NCI-H2171 (cell line): ENCODE measurements at regions not wholly inside any gene's neighbourhood (a gene's known extent, or its start where the extent isn't known, plus 50 kb on each side); places are given as distances from the start of the nearest gene placed in this dataset.
A peak's percentile ranks its signal among the peaks of the same experiment; 100 is the strongest.
"Not testable (repeated sequence)": the region's sequence is repeated elsewhere in the genome, so short reads cannot be mapped to it uniquely, and the experiment has no call there.

Experiments
- DNase-seq: peaks from one replicate; lab custom pipeline; 2025; lab: John Stamatoyannopoulos, UW

- no peak for DNase-seq
These were observed 1097.8 kb downstream of the NAALADL2 start for GRCh38 chr3:175956964-175957363.

DNA sequence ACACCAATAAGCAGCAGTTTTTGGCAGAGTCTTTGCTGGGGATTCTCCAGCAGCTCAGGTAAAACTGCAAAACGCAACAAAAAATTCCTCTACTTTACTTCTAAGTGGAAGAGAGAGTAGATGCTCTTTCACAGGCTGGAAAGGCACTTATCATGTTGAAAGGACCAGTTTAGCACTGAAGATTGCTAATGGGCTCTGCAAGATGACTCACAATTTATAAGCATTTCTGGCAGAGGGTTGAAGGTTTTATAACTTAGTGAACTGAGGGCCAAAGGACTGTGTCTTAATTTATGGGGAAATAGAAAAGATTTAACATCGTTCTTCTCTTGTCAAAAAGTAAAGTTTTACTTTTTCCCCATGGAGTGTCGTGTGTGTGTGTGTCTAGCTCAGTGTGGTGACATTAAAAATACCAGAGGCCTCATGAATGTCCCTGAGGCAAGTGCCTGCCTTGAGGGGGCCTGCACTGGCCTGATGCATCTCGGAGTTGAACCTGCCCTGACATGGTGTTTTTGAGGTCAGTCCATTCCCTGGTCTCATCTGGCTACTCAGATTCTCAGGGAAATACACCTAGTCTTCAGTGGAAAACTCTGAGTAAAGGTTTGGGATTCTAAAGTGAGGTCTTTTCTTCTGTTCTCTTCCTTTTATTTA is 1092.0 kb downstream of the NAALADL2 start:
- no peak for DNase-seq

- no peak for DNase-seq
These were observed 1088.9 kb downstream of the NAALADL2 start for GRCh38 chr3:175948041-175948440.

- DNase-seq: no peak
These were observed 1082.2 kb downstream of the NAALADL2 start for GRCh38 chr3:175941352-175941751.

- DNase-seq: peak; percentile 53
These were observed 1081.7 kb downstream of the NAALADL2 start for GRCh38 chr3:175940881-175941280.

- peak; percentile 34 for DNase-seq
These were observed 1081.1 kb downstream of the NAALADL2 start for GRCh38 chr3:175940243-175940642.

GRCh38 chr3:175937367-175937766 is 1078.2 kb downstream of the NAALADL2 start:
- DNase-seq: not testable (repeated sequence)

DNA sequence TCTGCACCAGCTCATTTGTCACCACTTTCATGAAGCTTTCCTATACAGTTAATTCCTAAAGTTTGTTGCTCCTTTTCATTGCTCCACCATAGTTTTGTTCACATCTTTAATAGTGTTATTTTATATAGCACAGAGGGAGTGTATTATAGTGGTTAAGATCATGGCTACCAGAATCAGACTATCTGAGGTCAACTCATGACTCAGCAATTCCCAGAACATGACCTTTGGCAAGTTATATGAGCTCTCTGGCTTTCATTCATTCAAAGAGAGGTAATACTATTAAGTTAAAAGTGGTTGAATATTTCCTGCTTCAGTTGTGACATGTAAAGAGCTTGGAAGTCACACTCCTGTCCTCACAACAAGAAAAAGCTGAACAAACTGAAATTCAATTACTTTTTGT is 1073.5 kb downstream of the NAALADL2 start:
- DNase-seq: no peak

- no peak for DNase-seq
These were observed 1060.0 kb downstream of the NAALADL2 start for GRCh38 chr3:175919133-175919532.

DNA sequence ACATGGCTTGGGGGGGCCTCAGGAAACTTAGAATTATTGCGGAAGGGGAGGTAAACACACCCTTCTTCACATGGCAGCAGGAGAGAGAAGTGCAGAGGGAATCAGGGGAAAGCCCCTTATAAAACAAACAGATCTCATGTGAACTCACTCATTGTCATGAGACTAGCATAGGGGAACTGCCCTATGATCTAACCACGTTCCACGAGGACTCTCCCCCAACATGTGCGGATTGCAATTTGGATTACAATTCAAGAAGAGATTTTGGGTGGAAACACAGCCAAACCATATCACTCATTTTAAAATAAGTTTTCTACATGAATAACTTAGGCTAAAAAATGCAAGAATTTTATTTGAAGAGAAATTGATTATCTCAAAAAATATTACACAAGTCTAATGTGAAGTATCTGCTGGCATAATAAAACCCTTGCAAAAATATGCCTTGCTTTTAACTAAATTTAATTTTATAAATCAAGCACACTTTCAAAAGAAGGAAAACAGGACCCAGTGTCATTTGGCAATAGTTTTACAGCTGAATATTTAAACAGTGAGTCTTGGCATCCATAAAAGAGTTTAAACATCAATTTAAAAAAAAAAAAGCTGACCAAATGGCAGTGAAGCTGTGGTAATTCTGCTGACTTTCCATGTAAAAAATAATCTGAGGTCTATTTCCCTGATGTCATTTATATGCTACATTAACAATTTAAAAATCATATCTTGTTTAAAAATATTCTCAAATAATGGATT is 1057.2 kb downstream of the NAALADL2 start:
- DNase-seq: no peak

DNA sequence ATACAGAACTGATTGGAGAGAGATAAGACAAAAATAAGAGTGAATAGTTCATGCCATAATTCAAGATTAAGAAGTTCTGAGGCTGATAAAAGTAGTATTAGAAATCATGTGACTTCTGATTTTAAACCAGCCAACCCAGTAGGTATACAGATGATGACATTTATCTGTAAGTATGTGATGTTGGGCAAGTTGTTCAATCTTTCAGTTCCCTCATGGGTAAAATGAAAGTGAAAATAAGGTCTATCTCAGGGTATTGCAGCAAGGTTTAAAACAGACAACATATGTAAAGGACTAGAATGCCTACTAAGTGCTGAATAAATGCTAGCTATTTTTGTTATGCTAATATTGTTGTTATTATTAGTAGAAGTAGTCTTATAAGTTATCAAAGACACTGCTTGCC is 1055.7 kb downstream of the NAALADL2 start:
- DNase-seq: no peak

GRCh38 chr3:175913286-175913685 is 1054.2 kb downstream of the NAALADL2 start:
- no peak for DNase-seq

DNA sequence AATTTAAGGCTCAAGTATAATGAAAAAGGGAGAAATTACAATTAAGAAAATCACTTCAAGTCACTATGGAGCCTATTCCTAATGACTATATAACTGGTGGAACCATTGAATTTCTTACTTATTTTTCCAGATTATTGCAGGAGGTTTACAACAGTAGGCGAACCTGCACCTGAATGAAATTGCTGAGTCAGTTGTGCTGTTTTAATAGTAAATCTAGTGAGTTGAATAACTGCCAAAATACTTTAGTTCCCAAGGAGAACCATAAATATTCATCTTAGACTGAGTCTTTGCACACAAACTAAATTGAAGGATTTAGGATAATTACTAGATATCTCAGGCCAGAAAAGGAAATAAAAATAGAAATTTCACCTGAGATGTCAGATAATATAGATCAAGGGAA is 1052.8 kb downstream of the NAALADL2 start:
- DNase-seq: no peak

DNA sequence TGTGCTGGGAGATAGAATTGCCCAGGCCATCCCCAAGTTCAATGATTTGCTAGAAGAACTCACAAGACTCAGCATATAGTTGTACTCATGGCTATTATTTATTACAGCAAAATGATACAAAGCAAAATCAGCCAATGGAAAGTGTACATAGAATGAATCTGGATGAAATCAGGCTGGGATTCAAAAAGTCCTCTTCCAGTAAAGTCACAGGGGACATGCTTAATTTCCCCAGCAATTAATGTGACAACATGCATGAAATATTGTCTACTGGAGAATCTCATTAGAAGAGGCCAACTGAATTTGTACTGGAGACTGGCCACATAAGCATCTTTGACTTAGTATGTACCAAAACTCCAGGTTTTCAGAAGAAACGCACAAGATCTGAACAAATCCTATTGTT is 1043.1 kb downstream of the NAALADL2 start:
- DNase-seq: no peak

DNA sequence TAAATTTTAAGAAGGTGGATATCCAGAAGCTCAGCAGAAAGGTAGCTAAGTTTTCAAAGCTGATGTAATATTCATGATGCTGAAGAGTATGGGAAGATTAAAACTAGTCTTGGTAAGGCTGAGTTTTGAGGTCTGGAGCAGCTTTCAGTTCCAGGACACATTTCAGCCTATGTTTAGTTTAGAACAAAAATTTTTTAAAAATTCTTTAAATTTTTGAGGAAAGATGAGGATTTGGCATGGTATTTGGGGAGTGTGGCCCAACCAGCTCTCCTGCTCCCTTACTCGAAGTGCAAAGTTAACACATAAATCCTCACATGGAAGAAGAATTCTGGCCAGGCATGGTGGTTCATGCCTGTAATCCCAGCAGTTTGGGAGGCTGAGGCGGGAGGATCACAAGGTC is 1039.1 kb downstream of the NAALADL2 start:
- no peak for DNase-seq

DNA sequence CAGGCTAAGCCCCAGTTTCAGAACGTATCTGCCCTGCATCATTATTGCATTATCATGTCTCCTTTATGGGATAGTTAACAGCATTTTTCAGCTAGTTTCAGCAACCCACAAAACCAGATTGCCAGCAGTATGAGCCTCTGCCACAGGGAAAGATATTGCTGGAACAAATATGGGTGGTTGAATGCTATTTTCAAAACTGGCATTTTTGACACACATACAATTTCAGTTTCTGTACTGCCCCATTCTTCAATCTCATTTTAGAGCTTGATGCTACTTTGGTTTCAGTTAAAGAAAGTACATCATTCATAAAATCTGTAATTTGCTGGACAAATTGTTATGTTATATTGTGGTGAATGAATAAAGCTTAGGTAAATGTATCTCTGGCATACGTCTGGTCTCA is 1037.5 kb downstream of the NAALADL2 start:
- no peak for DNase-seq

GRCh38 chr3:175895731-175896130 is 1036.6 kb downstream of the NAALADL2 start:
- no peak for DNase-seq

- no peak for DNase-seq
These were observed 1034.4 kb downstream of the NAALADL2 start for GRCh38 chr3:175893566-175893965.

GRCh38 chr3:175890066-175890465 is 1030.9 kb downstream of the NAALADL2 start:
- no peak for DNase-seq

DNA sequence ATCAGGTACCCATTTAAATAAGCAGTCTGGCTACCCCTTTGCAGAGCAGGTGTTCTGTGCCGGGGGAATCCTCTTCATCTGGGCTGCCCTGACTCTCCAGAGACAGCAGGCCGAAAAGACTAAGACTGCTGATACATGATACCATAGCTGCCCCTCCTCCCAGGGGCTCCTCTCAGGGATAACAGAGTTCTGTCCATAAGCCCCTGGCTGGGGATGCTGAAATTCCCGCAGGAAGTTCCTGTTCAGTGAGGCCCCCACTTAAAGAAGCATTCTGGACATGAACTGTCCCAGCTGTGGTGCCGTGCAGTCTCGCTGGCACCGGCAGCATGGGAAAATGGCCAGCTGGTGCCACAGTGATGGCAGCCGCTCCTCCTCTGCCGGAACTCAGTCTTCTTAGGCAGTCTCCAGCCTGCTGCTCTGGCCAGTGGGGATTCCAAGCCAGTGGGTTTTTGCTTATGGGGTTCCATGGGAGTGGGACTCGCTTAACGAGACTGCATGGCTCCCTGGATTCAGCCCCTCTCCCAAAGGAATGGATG is 1026.2 kb downstream of the NAALADL2 start:
- DNase-seq: peak; percentile 75

DNA sequence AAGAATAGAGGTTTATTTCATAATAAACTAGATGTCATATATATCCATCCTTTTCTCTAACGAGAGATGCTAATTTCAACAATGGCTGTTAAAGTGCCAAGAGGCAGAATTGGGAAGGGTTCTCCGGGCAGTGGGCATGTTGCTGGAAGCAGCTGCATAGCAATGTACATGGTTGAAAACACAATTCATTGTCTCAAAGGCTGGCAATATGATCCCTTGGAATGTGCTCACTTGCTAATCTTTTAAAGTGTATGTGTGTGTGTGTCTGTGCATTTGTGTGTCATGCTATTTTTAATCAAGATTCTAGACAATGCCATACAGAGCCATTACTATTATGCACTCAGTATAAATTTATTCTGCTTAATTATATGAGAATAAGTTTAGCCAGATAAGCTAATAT is 1020.3 kb downstream of the NAALADL2 start:
- DNase-seq: no peak

- DNase-seq: no peak
These were observed 1010.3 kb downstream of the NAALADL2 start for GRCh38 chr3:175869404-175869803.

DNA sequence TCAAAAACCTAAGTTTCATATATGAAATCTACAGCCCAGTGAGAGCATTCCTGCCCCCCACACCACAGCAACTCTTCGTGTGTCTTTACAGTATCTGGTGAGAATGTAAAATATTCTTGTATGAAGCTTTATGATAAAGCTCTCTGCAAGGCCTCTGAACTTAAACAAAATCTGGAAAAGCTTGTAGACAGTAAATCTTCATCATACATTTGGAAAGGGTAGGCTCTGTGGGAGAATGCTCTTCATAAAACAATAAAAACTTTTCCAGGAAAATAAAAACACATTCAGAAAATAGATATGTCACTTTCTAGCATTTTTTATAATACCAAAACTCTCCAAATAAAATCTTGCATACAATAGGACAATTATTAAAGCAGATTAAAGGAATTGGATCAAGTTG is 1009.5 kb downstream of the NAALADL2 start:
- DNase-seq: no peak

DNA sequence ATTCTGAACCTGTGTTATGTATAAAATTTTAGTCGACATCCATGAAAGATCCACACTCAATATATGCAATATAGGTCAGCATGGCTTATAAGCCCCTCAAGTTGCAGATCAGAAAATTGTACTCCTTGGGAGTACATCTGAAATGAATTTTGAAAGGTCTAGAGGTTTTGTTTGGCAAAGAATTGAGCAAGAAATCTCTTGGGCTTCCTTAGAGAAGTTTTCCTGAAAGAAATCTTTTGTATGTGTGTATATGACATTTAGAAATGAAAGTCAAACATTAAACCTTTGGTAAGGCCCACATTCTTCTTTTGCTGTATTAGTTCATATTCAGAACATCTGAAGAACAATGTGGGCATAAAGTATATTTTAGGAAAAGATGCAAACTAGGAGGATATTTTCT is 1006.6 kb downstream of the NAALADL2 start:
- DNase-seq: no peak
